ENCODE measurements at regions not wholly inside any gene's neighbourhood (a gene's known extent, or its start where the extent isn't known, plus 50 kb on each side); places are given as distances from the start of the nearest gene placed in this dataset.
A peak's percentile ranks its signal among the peaks of the same experiment; 100 is the strongest.

- no peak for DNase-seq
Observed at GRCh38 chr21:36636439-36636838, 62.5 kb upstream of the SIM2 start.

DNA sequence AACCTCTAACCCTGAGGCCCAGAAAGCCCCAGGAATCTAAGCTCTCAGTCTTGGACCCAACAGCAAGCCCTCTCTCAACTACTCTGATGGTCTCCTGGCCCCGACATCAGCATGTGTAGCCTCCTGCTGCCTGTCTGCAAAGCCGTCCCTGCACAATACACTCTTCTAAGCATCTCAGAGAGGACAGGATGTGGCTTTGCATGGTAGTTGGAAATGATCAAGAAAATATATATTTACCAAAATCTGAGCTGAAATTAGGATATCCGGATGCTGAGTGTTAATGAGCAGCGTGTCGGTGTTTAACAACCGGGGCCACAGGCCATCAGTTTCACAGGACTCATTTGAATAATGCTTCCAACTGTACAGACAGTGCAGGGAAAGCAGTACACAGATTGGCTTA, 59.1 kb upstream of the SIM2 start:
- DNase-seq: peak; percentile 67 to 72

- DNase-seq: no peak
Observed at GRCh38 chr21:36640174-36640720, 58.7 kb upstream of the SIM2 start.

GRCh38 chr21:36640721-36641244, 58.1 kb upstream of the SIM2 start:
- DNase-seq: peak in 1 of 2 experiments; percentile 58

- no peak for DNase-seq
Observed at GRCh38 chr21:36641346-36641745, 57.6 kb upstream of the SIM2 start.

DNA sequence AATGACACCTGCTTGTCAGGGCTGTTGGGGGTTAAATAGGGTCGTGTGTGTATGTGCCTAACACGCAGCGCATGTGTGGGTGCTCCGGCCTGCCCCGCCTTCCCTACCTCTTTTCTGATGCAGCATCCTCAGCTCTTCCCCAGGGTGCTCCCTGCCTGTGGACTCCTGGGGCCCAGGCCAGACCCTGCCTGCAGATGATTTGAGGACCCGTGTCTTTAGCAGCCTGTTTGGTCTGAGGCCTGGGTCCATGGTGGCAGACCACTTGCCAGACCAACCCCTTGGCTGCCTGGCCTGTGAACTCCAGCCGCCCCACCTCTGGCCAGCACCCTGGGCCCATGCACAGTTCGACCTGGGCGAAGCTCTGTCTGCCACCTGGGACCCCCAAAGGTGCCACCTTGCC, 57.0 kb upstream of the SIM2 start:
- no peak for DNase-seq

DNA sequence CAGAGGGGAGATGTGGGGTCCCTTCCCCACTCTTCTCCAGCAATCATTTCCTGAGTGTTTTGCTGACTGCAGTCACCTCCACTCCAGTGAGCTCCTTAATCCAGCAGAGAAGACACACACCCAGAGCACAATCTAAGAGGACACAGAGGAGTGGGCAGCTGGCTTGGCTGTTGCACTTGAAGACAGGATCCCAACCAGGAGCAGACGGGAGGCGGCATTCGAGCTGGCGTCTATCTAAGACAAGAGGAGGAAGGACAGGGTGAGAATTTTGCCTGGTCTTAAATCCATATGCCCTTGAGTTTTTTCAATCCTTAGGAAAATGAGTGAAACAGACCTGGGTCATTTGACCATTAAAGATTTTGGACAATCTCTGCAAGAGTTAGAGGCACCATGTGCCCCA, 56.1 kb upstream of the SIM2 start:
- no peak for DNase-seq

DNA sequence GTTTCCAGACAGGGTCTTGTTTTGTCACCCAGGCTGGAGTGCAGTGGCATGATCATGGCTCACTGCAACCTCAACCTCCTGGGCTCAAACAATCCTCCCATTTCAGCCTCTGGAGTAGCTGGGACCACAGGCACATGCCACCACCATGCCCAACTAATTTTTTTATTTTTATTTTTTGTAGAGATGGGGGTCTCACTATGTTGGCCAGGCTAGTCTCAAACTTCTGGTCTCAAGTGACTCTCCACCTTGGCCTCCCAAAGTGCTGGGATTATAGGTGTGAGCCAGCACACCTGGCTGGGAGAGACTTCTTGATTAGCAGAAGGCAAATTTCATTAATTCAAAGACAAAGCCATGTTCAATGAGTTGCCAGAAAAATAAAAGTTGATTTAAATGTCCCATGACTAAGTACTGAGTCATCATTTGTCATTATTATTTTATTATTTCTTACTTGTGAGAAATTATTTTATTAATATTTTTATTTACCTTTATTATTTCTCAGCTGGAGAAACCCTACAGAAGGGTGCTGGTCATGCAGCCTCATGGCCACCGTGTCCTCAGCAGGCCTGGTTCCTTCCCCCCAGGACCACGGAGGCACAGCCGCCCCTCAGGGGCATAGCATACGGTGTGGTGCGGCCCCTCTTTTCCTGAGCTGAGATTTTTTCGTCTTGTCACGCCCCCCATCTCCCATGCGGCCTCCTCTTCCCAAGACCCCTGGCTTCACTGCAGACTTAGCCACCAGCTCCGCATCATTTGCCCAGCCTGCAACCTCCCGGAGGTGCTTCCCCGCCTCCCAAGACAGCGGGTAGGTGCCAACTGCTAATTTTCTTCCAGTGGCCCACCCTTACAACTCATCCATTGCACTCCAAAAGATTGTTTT, 55.3 kb upstream of the SIM2 start:
- no peak for DNase-seq

DNA sequence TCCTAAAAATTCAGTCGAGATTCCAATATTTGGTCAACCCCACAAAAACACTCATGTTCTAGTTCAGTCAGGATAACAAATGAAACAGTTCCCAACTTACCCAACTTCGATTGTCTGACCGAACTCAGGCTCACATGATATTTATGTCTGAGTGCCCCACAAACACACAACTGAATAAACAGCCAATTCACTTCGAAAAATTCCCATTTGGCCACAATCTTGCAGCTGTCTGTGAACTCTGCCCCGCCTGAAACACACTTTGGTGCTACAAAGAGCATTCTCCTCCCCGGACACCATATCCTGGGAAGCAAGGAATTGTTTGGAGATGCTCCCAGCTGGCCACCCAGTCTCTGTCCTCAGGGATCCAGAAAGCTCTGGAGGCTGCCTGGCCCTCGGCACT, 52.9 kb upstream of the SIM2 start:
- DNase-seq: no peak

GRCh38 chr21:36646645-36647044, 52.3 kb upstream of the SIM2 start:
- no peak for DNase-seq

- DNase-seq: no peak
Observed at GRCh38 chr21:36647279-36648093, 51.4 kb upstream of the SIM2 start.

All from NCI-H526 (cell line).